ENCODE measurements at regions not wholly inside any gene's neighbourhood (a gene's known extent, or its start where the extent isn't known, plus 50 kb on each side); places are given as distances from the start of the nearest gene placed in this dataset.
A peak's percentile ranks its signal among the peaks of the same experiment; 100 is the strongest.

DNA sequence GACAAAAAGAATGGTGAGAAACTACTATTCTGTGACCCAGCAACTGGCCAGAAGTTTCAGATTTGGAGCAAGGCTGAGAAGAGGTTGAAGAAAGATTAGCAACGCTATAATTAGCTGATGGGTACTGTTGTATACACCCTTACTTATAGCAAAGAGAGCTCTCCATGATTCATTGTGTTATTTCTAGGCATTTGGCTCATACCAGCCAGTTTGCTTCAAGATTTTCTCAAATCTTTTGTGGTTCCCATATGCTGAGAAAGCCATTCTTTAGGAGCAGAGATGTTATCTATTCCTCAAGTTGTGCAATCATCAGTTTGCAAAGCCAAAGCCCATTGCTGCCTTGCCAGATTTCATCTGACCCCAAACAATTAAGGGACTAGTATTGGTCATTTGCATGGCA, 179.4 kb downstream of the ETS1 start:
- DNase-seq (ENCODE audit: low read depth): no peak

DNA sequence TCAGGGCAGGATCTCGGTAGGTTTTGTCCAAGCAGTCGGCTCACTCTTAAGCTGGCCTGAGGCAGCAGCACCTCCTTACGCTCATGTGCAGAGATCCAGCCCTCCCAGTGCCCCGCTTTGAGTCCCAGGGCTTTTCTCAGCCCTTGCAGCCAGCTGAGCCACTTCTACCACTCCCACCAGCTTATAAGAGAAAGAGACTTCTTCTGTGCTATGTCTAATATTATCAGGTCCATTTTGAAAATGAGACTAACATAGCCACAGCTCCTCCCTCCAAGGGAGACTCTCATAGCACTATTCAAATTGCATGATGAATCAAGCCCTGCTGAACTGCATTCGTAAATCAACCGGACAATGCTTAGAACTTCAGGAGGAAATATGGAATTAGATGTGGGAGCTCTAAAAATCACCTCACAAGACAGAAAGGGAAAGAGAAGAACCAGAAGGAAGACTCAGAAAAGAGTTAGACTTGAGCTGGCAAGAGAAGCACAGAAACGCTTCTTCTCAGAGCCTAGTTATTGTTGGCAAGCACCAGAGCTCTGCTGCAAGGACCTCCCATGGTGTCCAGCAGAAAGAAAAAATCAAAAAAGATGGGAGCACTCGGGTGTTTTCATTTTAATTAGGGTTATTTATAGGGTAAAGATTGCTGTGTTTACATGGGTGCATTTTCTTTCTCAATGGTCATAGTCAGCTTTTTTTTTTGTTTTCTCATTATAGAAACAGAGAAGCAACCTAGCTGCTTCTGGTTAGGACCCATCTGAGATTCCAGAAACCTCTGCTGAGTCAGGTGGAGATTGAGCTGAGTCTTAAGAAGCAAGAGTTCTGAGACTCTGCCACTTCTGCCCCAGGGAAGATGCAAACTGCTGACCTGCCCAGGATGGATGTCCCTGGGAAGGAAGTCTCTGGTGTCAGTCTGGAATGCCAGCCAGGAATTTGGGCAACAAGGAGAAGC, 181.4 kb downstream of the ETS1 start:
- DNase-seq (ENCODE audit: low read depth): no peak

DNA sequence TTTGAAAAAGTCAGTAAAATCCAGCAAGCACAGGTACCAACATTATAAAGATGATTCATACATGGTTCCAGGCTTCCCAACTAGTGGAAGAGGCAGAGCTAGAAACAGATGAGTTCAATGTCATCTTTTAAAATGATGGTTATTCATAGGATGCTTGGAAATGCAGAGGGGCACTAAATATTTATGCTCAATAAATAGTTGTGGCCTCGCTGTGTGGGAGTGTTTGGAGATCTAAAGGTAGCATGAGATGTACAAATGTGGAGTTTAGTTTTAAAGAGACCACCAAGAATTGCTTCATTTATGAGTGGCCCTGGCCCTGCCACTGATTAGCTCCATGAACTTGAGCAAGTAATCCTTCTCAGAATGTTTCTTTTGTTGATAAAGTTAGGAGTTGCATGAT, 182.2 kb downstream of the ETS1 start:
- no peak for DNase-seq (ENCODE audit: low read depth)

DNA sequence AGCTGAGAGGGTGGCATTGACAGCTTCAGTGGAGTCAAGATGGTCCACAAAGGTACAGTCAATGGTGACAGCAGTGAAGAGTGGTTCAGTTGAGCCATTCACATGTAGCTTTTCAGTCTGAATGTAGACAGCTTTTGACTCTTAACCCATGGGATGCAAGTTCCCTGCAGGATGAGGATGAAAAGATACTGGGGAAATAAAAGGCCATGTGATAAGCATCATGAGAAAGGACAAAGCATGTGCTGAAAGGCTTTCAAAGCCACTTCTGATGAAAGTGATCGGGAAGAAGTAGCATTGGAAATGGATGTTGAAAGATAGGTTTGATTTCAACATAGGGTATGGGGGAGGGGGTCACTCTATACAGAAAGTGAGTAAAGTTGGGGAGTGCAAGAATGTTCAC, 182.9 kb downstream of the ETS1 start:
- DNase-seq (ENCODE audit: low read depth): no peak

DNA sequence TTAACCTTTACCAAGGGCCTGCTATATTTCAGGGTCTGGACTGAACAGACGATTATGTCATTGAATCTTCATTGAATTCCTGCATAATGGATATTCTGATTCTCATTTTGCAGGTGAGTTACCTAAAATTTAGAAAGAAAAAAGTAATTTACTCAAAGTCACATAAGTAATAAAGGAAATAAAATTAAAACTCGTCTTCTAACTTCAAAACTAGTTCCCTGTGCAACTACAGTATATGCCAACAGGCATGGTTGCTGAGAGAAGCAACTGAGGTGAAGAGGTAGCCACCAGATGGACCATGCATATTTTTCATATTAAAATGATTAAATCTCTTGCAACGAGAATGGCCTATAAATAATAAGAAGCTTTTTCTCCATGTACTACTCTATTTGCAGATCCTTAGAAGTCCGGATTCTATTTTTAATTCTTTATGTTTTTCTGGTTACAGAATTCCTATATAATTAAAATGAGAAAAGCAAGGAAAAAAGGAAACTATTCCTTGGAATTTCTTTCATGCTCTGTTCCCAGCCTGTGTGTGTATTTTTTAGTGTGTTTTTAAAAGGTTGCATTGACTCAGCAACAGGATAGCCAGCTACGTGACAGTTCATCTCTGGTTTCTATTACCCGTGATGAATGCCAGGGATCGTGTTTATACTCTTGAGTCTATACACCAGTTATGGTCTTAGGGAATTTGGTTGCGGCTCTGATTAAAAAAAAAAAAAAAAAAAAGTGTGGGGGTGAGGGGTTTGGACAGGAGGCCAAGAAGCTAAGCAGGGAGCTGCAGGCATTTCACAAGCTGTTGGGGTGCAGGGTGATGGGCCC, 186.8 kb downstream of the ETS1 start:
- DNase-seq (ENCODE audit: low read depth): no peak

DNA sequence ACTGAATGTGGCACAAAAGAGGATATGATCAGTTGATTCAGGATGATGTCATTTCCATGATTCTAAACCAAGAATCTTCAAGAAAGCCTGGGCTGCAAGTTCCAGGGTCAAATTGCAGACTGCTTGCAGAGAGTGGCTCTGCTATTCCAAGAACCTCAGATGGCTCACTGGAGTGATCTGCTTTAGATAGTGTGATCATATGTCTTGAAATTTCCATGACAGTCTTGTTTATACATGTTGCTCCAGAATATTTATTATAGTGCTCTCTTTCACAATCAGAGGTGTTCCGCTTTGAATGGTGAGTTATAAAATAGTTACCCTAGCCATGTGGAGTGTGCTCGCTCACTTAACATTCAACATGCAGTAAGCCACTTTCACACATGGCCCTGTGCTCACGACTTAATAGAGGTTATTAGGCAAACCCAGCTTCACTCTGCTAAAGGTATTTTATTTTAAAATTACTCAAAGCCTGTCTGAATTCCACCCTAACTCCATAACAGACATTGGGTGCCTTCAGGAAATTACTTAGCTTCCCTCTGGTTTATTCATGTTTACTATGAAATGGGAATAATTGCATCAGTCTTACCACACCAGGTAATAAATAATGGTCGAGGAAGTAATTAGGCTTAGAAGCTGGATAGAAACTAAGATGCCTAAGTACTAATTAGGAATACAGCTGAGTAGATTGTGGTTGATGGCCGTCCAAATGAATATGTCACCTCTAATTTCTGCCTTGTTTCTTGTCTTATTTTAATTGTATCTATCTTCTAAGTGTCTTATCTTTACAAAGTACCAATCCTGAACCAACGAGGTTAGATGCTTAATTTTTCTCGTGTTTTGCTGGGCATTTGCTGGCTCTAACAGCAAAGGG, 187.9 kb downstream of the ETS1 start:
- peak; percentile 32 for DNase-seq (ENCODE audit: low read depth)

DNA sequence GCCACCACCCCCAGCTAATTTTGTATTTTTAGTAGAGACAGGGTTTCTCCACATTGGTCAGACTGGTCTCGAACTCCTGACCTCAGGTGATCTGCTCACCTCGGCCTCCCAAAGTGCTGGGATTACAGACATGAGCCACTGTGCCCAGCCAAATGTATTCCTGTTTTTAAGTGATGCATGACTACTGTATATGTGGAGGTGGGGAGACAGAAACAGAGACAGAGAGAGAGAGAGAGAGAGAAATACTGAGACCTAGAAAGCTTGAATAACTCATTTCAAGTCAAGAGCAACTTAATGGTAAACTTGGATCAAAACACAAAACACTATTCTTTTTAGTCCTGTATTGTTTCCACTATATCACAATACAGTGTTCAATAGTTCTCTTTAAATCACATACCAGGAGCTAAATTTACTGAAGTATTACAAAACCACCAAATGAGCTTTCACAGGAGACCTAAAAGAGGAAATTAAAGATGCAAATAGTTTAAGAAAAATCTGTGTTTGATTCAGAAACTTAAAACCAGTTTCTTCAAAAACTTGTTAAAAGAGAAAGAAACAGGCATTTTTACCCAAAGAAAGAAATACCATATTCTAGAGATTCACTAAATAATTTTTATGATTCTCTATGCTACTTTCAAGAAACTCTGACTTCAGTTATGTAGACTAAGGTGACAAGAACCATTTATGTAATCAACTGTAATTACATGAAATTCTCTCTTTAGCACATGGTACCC, 188.7 kb downstream of the ETS1 start:
- no peak for DNase-seq (ENCODE audit: low read depth)

DNA sequence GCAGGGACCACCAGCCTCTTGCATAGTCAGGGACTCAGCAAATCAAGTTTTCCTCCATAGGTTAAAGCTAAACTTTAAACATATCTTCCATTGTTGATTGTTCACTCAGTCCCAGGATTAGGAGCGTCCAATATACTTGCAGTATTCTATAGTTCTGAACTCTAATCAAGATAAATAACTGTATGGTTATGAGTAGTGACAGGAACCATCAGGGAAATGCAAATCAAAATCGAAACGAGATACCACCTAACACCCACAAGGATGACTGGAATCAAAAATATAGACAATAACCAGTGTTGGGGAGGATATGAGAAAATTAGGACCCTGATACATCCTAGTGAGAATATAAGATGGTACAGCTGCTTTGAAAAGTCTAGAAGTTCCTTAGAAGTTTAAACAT, 190.0 kb downstream of the ETS1 start:
- DNase-seq (ENCODE audit: low read depth): no peak

DNA sequence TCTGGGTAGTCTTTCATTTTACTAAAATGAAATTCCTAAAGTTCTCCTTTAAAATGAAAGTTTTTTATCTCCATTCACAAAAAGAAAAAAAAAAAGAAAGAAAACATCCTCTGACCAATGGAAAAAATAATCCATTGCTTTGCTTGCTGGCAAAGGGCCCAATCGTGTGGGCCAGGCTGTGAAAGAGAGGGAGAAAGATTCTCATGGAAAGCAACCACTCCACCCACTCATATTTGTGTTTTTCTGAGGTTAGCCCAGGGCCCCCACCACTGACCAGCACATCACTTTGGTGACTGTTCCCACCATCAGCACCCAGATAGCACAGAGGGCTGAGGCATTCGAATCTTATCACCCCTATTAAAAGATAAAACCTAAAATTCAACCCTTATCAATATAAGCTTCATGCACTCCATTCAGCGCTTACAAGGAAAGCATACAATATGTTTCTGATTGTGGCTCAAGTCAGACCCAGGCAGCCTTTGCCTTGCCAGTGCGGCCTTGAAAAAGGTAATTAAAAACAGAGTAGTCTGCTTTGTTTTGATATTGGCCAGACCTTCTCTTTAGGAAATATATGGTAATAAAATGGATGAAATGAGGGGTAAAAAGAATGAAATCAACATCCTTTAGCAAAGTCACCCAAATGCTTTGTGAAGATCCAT, 192.8 kb downstream of the ETS1 start:
- DNase-seq (ENCODE audit: low read depth): peak; percentile 27

DNA sequence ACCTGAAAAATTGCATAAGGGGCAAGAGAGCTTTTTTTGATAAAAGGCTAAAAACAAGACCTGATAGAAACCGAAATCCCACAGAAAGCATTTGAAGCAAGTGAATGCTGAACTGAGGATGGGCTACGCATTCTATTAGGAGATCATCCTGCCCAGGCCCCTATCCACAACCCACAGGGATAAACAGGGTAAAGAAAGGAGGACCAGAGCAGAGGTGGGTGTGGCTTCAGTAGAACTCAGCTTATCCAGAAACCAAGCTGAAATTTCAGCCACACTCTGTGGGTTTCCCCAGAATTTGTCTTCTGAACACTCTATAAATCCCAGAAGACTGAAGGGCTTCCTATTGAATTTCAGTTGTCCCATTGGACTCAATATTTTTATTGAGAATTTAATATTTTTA, 195.1 kb downstream of the ETS1 start:
- DNase-seq (ENCODE audit: low read depth): no peak

DNA sequence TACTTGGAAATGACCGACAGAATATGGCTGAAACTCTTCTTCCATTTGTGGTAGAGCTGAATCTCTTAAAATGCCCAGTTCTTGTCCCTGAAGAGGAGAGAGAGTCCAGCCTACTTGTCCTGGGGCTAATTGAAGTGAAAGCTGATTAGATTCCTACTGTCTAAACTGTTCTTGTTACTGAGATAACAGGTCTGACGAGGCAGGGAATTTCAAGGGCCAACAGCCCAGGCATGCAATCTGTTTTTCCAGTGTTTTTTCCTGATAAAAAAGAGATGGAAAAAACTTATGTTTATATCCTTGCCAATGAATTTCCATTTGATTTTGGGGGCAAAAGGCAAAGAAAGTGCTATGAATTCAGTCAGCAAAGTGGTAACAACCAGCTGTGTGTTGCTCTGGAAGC, 195.5 kb downstream of the ETS1 start:
- no peak for DNase-seq (ENCODE audit: low read depth)

DNA sequence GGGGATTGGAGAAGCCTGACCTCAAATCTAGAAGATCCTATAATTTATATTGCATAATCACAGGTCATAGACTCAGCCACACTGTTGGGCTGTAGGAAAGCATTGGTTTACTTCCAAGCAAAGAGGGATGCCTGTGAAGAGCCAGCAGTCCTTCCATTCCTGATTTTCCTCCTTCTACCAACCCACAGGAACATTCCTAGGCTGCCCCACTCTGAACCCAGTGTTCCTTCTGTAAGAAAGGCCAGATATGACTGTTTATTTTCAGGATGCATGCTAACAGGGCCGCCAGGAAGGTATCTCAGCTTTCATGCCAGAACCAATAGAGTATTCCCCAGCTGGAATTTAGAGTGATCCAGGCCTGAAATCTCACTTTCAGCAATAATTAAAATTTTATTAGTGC, 197.1 kb downstream of the ETS1 start:
- no peak for DNase-seq (ENCODE audit: low read depth)

DNA sequence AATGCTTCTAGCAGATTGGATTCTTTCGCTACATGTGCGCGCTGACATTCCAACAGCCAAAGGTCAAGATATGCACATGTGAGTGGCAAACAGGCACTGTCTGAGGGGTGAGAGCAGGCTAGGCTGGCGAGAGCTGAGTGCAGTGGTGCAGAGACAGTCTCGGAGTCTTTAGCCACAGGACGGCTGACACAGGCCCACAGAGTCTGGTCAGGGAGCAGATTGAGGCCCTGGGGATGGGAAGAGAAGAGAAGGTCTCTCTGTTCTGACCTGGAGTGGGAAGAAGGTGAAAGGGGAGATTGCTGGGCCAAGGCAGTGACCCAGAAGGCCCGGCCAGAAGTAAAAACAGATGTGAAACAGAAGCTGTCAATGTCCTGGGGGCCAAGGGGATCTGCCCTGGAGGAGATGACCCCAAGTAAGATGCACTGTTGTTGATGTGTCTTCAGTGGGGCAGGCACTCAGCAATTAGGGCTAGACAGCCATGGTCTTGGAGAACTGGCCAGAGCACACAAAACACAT, 197.8 kb downstream of the ETS1 start:
- no peak for DNase-seq (ENCODE audit: low read depth)

DNA sequence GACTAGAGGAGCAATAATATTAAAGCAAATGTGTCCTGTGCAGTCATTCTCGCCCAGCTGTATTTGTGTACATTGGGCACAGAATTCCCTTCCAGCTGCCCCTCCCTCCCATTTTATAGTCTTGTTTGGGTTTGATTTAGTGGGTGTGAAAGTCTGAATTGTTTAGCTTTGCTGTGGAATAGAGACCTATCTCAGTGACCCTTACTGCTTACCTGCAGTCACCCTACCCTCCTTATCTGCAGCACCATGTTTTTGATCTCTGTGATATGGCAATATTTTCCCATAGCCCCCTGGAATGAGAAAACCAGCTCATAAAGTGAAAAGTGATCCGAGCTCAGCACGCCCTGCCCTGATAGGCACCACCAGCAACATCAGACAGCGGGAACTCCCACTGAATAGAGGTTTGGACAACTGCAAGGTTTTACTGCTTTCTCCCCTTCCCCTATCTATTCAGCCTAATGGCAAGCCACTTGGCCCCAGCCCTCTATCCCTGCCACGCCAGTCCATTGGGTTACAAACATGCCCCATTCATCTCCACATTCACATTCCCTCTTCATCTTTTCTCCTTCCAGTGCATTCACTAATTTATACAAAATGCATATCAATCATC, 199.0 kb downstream of the ETS1 start:
- DNase-seq (ENCODE audit: low read depth): no peak

DNA sequence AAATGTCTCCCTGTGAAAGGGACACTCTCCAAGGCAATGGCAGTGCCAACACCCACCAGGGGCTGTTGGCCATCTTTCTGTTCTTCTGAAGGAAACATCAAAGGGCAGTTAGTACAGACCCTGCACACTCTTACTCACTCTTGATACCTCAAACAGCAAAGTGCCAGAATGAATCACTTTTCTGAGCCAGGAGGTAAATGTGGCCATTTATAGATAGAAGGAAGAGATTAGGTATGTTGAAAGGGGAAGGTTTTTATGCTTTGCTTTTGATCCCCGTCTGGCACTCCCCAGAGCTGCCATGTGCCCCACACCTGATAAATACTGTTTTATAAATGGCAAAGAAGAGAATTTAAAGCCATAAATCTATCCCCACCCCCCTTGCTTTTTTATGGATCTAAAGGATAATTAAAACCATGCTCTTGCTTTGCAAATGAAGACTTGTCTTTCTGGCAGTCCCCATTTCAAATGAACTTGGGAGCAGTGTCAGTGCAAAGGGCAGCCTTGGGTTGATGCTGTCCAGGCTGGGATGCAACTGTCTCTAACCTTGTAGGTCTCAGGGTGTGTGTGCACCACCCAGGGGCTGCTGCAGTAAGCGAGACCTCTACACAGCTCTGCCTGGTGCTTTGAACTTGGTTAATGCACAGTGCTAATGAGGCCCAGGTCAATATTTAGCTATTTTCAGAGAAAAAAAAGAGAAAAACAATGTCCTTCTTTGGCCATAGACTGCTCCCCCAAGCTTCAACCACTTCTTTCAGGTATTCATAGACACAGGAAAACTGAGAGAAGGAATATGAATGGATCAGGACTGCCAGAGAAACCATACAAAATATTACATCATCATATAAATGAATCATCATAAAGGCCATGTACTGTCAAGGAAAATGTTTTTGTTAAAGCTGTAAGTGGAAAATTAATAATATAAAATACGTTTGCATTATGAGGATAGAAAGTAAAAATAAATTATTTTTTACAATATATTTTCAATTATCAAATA, 207.5 kb downstream of the ETS1 start:
- DNase-seq (ENCODE audit: low read depth): no peak

DNA sequence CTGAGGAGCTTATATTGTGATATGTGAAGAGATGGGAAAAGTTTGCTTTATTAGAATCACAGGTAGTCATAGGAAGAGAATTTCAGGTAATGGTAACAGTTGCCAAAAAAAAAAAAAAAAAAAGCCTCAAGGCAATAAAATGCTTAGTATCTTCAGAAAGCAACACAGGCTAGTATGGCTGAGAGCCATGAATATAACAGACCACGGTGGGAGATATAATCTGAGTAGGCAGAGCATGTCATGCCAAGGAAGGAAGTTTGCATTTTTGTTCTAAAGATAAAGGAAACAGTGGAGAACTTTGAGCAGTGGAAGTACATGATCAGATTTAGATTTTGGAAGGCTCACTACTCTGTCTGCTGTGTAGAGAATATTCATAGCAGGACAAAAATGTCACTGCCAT, 211.4 kb downstream of the ETS1 start:
- no peak for DNase-seq (ENCODE audit: low read depth)

DNA sequence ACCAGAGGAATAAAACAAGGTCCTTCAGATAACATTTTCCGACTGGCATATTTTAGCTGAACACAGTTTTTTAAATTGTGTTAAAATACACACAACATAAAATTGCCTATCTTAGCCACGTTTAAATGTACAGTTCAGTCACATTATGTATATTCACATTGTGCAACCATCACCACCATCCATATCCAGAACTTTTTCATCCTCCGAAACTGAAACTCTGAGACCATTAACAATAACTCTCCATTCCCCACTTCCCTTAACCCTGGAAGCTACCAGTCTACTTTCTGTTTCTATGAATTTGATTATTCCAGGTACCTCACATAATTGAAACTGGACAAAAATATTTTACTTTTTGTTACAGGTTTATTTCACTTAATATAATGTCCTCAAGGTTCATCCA, 213.3 kb downstream of the ETS1 start:
- no peak for DNase-seq (ENCODE audit: low read depth)

DNA sequence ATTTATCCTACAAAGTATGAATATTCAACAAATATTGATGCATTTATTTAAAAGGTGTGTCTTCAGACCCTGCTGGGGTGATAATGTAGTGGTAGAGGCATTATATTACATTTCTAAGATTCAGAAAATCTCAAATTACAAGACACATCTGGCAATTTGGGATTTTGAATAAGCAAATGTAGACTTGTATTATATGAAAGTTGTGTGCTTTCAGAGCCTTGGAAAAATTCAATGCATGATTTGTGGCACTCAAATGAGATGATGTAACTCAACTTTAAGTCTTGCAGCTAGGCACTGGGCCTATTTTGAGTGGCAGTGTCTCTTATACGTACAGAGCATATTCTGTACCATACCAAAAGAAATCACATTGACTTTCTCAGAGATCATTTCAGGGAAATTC, 214.4 kb downstream of the ETS1 start:
- DNase-seq (ENCODE audit: low read depth): no peak
